GM19438 (cell line): ENCODE measurements at regions not wholly inside any gene's neighbourhood (a gene's known extent, or its start where the extent isn't known, plus 50 kb on each side); places are given as distances from the start of the nearest gene placed in this dataset.
"Not testable (repeated sequence)": the region's sequence is repeated elsewhere in the genome, so short reads cannot be mapped to it uniquely, and the experiment has no call there.

Source experiments
- ATAC-seq: cut with Tn5 transposase; IDR thresholded peaks from one replicate; pipeline ENCODE4 v1.9.1; 2021; ENCODE audit warnings: low read depth; ENCODE audit not compliant: unreplicated experiment

DNA sequence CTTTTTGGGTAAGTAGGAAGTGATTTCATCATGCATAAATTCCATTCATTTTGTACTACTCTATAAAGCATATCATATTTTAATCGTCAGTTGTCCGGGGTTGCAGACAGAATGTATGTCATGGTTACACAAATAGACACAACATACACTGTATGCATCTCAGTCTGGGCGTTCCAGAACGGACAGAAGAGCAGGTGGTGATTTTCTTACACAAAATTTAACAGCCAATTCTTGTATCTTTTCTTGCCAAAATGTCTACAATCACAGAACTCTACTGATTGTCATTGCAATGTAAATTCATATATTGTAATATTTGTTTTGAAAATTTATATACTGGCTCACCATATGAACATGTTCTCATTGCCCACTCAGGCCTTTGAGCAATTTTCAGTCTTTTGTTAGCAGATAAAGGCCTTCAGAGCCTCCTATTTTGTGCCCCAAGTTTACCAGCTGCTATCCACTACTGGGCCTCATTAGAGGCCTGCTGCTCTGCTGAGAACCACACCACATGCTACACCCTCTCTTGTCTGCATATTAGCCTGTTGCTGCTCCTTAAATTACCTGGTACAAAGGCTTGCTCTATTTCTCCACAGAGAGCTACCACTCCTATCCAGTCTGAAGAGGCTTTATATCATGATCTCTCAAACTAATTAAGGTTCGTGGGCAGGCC is 61.5 kb downstream of the PRDM13 start:
- ATAC-seq: no peak

DNA sequence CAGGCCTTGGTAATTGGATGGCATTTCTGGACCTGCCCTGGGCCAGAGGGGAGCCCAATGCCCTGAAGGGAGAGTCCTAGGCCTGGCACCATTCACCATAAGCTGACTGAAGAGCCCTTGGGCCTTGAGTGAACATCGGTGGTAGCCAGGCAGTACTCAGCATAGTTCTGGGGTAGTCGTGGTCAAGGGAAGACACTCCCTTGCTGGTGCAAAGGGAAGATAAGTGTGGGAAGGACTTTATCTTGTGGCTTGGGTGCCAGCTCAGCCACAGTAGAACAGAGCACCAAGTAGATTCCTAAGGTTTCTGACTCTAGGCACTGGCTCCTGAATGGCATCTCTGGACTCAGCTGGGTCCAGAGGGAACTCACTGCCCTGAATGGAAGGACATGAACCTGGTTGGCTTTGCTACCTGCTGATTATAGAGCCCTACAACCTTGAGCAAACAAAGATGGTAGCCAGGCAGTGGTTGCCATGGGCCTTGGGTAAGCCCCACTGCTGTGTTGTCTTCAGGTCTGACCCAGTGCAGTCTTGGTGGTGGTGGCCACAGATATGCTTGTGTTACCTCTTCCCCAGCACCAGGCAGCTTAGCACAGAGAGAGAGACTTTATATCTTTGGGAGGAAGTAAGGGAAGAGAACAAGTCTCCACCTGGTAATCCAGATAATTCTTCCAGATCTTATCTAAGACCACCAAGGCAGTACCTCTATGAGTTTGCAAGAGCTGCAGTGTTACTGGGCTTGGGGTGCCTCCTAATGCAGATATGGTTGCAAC is 83.5 kb downstream of the PRDM13 start:
- no peak for ATAC-seq

DNA sequence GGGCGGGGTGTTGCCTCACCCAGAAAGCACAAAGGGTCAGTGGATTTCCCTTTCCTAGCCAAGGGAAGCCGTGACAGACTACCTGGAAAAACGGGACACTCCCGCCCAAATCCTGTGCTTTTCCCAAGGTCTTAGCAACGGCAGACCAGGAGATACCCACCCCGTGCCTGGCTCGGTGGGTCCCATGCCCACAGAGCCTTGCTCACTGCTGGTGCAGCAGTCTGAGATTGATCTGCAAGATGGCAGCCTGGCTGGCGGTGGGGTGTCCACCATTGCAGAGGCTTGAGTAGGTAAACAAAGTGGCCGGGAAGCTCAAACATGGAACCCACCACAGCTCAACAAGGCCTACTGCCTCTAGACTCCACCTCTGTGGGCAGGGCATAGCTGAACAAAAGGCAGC is 95.7 kb downstream of the PRDM13 start:
- not testable (repeated sequence) for ATAC-seq

DNA sequence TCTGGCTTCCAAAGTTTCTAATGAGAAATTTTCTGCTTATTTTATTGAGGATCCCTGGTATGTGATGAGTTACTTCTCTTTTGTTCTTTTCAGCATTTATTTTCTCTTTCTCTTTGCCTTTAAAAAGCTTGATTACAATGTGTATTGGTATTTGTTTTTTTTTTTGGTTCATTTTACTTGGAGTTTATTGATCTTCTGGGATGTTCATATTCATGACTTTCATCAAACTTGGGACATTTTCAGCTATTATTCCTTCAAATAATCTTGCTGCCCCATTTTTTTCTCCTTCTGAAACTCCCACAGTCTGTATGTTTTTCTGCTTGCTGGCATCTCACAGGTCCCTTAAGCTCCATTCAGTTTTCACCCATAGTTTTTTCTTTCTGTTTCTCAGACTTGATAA is 102.4 kb downstream of the PRDM13 start:
- ATAC-seq: no peak

DNA sequence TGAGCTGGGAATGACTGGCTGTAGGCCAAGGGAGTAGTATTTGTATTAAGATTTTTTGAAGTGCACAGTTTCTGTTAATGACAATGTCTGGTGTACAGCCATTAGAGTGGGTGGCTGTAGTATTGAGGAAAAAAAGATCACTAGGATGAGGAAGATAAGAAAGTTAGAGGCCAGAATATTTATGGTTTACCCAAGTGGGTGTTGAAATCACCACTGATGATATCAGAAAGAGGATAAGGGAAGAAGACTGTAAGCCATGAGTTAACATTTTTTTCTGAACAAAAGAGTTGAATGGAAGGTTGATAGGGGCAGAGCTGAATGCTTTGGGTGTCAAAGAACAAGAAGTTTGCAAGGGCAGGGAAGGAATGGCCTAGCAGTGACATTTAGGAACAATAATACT is 104.7 kb downstream of the PRDM13 start:
- ATAC-seq: no peak

DNA sequence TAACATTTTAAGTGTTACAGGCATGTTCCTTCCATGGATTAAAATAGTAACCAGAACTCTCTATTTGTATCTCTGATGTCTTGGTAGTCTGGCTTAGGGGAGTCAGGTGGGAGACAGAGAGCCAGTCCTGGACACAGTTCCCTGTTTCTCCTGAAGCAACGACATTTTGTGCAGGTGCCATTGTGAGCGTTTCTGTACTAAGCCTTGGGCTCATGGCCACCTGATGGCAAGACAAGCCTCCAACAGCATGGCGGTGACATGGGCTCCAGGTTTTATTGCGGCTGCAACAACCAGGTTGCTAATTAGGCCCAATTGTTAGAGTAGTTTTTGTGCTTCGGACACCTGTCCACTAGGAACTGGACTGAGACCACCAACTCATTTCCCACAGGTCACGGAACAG is 105.3 kb downstream of the PRDM13 start:
- no peak for ATAC-seq

DNA sequence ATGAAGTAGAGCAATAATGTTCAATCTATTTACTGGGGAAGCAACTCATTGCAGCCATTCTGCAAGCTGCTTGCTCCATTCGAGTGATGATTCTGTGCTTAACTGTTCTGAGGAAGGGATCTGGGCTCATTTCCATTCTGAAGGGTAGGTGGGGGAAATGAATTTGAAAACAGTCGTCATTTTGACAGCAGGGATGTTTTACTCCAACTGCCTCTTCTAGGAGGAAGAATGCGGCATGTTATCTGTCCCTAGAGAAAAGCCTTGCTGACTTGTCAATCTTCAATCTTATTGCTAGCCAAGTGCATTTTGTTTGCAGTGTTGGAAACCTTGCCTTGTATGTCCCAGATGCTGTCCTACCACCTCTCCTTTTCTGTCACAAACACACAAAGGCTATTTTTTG is 105.9 kb downstream of the PRDM13 start:
- no peak for ATAC-seq

DNA sequence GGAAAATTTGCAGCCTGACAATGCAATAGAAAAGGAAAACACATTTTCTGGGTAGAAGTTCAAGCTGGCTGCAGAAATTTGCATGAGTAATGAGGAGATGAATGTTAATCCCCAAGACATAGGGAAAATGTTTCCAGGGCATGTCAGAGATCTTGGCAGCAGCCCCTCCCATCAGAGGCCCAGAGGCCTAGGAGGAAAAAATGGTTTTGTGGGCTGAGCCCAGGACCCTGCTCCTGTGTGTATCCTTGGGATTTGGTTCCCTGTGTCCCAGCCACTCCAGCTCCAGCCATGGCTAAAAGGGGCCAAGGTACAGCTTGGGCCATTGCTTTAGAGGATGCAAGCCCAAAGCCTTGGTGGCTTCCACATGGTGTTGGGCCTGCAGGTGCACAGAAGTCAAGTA is 115.4 kb downstream of the PRDM13 start:
- ATAC-seq: not testable (repeated sequence)

DNA sequence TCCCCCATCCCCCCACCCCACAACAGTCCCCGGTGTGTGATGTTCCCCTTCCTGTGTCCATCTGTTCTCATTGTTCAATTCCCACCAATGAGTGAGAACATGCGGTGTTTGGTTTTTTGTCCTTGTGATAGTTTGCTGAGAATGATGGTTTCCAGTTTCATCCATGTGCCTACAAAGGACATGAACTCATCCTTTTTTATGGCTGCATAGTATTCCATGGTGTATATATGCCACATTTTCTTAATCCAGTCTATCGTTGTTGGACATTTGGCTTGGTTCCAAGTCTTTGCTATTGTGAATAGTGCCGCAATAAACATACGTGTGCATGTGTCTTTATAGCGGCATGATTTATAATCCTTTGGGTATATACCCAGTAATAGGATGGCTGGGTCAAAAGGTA is 123.6 kb downstream of the PRDM13 start:
- not testable (repeated sequence) for ATAC-seq

DNA sequence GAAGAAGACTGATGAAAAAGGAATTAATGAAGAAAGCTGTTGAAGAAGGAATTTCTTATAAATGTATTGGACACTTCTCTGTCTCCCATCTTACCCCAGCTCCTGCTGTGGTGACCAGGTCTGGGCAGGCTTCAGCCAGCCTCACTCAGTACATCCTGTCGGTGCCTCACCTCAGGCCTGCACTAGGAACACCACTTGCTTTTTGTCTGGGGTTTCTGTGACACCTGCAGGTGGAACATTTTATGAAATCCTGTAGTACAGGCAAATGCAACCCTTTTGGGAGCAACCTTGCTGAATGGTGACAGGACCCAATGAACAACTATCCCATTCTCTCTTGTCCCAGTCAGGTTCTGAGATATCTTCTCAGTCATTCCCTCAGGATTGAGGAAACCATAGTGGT is 129.7 kb downstream of the PRDM13 start:
- ATAC-seq: no peak

DNA sequence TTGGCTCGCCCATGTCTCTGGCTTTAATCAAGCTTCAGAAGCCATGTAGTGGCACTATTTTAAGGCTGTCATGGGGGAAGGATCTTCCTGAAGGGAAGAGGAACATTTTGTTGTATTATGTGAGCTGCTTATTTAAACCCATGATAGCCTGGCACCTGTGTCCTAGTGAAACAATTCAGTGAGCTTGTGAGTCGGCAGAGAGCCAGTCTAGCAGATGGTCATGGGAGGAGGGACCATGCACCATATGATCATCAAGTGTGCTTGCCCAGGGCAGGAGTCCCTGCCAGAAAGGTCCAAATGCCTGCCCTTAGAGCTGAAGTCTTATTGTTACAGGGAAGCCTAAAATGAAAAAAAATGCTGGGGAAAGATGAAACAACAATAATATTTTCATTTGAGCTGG is 132.9 kb downstream of the PRDM13 start:
- ATAC-seq: no peak

DNA sequence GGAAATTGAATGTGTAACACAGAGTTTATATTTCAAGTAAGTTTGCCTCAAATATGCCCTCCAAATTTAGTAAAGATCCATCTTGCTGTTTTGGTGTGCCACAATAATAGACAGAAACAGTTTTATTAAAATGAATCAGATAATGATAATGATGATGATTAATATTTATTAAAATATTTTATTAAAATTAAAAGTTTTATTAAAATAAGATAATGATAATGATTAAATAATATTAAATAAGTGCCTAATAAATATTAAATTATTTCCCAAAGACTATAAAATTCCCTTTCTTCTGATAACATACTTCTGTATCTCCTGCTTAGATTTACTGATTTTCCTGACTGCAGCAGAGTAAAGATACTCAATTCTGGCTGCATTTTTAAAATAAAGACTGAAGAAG is 134.5 kb downstream of the PRDM13 start:
- ATAC-seq: no peak

DNA sequence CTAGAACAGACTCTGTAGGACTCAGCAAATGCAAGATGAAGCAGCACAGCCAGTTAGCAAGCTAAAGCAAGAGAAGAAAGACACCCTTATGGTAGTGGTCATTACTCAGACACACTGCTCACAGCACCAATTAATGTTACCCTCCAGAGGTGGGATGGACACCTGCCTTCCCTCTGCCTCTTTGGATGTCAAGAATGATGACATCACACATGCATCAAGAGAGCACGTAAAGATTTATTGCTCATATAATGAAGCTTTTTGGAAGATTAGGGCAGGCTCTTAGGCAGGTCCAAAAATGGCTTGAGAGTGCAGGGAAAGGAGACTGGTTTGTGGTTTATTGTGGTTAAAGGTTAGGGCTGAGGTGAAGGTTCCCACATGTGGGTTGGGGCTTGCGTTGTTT is 137.0 kb downstream of the PRDM13 start:
- ATAC-seq: no peak

DNA sequence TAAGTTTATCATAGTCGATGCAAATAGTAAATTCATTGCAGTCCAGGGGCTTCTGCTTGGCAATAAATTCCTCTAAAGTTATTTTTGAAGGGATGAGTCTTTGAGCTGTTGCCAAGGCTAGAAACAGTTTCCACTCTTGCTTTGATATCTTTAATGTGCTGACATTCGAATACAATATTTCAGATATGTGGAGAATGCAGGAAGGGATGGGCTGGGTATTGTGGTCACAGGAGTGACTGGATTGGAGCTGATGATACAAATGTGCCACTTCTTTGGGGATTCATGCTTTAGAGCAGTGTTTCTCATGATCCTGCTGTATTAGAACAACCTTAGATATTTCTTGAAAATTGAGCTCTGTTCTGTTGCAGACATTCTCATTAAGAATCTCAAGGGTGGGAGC is 139.0 kb downstream of the PRDM13 start:
- ATAC-seq: no peak

DNA sequence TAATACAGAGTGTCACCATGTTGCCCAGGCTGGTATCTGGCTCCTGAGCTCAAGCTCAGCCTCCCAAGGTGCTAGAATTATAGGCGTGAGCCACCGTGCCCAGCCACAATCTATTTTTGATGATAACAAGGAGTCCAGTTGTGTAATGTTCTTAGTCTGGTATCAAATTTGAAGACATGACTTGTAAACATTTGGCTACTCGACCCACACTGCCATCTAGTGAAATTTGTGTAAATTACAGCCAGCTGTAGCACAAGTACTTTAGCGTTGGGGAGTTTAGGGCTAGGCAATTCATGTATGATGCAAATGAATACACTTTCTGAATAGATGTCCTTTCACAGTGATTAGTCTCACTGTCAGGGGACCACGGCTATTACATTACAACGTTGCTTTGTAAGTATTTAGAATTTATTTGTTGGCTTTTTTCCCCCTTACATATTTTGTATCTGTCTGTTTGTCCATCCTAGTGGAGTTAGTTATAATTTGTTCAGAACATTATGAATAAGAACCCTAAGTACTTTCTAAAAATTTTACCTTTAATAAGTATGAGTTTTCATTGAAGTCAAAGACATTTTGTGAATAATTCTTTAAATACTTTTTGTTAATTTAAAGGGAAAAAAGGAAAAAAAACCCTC is 139.7 kb downstream of the PRDM13 start:
- peak; percentile 95 for ATAC-seq

DNA sequence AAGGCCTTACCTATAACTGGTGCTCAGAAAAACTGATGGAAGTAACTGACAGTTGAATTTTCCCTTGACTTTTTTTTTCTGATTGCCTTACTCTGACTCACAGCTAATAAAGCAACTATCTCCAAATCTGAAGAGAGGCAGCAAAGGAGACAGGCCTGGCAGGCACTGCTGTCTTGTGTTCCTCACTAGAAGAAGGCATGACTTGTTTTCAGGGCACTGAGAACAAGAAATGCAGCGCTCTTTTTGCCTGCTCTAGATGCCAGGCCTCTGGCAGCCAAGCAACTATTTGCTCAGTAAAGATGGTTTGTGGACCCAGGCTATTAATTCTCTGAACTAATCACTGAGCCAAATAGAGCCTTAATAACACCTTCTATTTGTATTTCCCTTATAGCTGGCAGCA is 155.1 kb downstream of the PRDM13 start:
- ATAC-seq: no peak

DNA sequence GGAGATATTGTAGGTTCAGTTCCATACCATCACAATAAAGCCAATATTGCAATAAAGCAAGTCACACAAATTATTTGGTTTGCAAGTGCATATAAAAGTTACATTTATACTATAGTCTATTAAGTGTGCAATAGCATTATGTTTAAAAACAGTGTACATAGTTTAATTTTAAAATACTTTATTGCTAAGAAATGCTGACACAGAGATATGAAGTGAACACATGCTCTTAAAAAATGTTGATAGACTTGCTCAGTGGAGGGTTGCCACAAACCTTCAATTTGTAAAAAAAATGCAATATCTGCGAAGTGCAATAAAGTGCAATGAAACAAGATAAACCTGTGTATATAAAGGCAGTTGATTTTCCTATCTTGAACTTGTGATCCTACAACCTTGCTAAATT is 161.5 kb downstream of the PRDM13 start:
- ATAC-seq: no peak

DNA sequence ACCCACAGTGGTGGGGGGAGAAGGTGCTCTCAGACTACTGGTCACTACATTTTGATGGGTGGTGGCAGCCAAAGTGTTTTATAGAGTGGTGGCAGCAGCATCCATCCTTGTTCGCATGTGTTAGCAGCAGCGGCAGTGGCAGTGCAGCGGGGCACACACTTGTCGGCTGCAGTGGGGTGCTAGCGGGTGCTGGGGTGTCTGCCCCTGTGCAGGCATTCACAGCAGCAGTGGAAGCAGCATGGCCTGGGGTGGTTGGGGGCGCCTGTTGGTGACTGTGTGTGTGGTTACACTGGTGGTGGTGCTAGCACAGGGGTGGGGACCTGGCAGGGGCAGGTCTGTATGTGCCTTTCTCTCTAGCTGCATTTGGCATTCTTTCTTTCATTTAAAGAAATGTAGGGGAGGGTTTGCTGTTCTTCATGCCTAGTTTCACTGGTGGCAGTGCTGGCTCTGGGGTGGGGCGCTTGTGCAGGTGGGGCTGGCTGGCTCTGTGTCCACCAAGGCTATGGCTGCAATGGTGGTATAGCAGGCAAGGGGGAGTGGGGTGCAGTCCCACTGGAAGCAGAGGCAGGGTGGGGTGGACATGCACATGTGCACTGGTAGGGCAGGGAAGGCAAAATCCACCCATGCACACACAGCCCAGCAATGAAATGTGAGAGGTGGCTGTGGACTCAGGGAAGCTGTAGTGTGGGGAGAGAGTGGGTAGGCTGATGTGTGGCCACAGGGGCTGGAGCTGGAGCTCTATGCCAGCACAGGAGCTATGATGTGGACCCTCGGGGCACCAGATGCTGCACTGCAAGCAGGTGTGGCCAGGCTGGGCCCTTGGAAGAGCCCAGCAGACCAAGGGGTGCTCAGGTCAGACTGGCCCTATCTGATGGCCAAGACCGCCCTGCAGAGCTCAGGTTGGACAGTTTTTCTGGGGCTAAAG is 173.3 kb downstream of the PRDM13 start:
- ATAC-seq: no peak

DNA sequence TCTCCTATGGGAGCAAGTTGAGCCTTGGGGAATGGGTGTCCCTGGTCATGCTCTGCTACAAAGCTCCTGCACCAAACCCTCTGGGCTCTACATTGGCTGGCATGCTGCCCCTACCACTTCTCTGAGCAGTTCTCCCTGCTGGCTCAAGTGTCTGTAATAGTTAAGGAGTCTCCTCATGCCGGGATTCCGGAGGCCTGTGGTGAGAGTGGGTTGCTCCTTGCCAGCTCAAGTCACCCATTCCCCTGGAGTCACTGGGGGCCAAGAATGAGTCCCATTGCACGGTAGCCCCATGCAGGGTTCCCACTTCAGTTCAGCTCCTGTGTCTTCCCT is 173.9 kb downstream of the PRDM13 start:
- ATAC-seq: no peak

DNA sequence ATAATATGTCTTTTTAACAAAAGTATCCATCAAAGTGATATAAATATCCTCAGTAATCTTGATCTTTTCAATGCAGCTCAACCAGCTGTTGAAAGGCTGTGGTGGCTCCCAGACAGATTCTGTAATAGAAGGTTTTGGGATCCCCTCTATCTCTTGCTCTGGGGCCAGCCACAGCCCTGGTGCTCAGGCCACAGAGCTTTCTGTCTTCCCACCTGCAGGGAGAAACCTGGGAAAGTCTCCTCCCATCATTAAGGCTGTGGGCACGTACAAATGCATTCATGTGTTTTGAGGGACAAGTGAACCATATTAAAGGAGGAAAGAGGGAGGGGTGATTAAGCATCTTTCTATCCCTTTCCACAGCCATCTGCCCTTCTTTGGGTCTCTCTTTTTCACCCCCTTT is 183.1 kb downstream of the PRDM13 start:
- no peak for ATAC-seq

DNA sequence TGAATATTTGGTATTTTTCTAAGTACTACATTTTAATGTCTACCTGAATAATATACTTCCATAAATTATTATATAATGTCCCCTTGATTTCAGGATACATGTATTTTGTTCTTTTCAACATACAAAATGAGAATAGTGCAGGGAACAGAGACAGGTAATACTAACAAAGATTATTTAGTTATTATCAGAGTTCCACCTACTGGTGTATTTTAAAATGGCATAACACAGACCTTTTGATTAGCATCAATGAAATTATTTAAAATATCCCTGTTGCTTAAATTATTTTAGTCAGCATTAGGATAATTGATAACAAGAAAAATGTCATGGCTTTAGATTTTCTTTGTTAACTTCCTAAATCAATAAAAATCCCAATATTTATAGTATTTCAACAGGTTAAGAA is 184.0 kb downstream of the PRDM13 start:
- ATAC-seq: no peak
